OCI-LY1 (cell line): ENCODE measurements at regions not wholly inside any gene's neighbourhood (a gene's known extent, or its start where the extent isn't known, plus 50 kb on each side); places are given as distances from the start of the nearest gene placed in this dataset.
"Not testable (repeated sequence)": the region's sequence is repeated elsewhere in the genome, so short reads cannot be mapped to it uniquely, and the experiment has no call there.

Experiments
- H2AFZ ChIP-seq: fragments of 200-600 bp; sonication (generic), shearing (Covaris generic); 2 replicates; pipeline ENCODE4 v1.6.0; 2014; ENCODE audit warnings: antibody characterized with exemption, mild to moderate bottlenecking, low read length
- H3F3A ChIP-seq: fragments of 200-600 bp; sonication (generic), shearing (Covaris generic); 2 replicates; pipeline ENCODE4 v1.6.0; 2014; ENCODE audit warnings: mild to moderate bottlenecking, antibody characterized with exemption, low read length, moderate library complexity; ENCODE audit not compliant: insufficient read depth
- H3K27ac ChIP-seq: fragments of 200-600 bp; sonication (generic); 2 replicates; pipeline ENCODE4 v1.5.1; 2014; ENCODE audit warnings: low read length, mixed run types, mild to moderate bottlenecking, low read depth; ENCODE audit not compliant: poor library complexity, severe bottlenecking
- H3K27me3 ChIP-seq: fragments of 200-600 bp; sonication (generic); 2 replicates; pipeline ENCODE4 v1.6.0; 2014; ENCODE audit warnings: antibody characterized with exemption, mild to moderate bottlenecking, low read length, moderate library complexity; ENCODE audit not compliant: insufficient read depth
- H3K36me3 ChIP-seq: fragments of 200-600 bp; sonication (generic); 2 replicates; pipeline ENCODE4 v1.6.1; 2014; ENCODE audit warnings: mild to moderate bottlenecking, antibody characterized with exemption, low read length, moderate library complexity, mixed read lengths; ENCODE audit not compliant: insufficient read depth
- H3K4me1 ChIP-seq: fragments of 200-600 bp; sonication (generic); 2 replicates; pipeline ENCODE4 v1.5.1; 2014; ENCODE audit warnings: mild to moderate bottlenecking, low read length, moderate library complexity; ENCODE audit not compliant: insufficient read depth, severe bottlenecking
- H3K4me2 ChIP-seq: fragments of 200-600 bp; sonication (generic), shearing (Covaris generic); 2 replicates; pipeline ENCODE4 v1.6.1; 2014; ENCODE audit warnings: low read length
- H3K4me3 ChIP-seq: fragments of 200-600 bp; sonication (generic); 2 replicates; pipeline ENCODE4 v1.5.1; 2014; ENCODE audit warnings: low read length, low read depth, mild to moderate bottlenecking, mixed read lengths; ENCODE audit not compliant: poor library complexity, severe bottlenecking
- H3K79me2 ChIP-seq: fragments of 200-600 bp; shearing (Covaris generic); 2 replicates; pipeline ENCODE4 v1.6.1; 2016; ENCODE audit warnings: mixed run types, low read length, mixed read lengths; ENCODE audit not compliant: insufficient read depth
- H3K9ac ChIP-seq: fragments of 200-600 bp; sonication (generic), shearing (Covaris generic); 2 replicates; pipeline ENCODE4 v1.6.1; 2014; ENCODE audit warnings: mild to moderate bottlenecking, low read length, mixed read lengths
- H3K9me2 ChIP-seq: fragments of 200-600 bp; sonication (generic), shearing (Covaris generic); 2 replicates; pipeline ENCODE4 v1.6.1; 2014; ENCODE audit warnings: low read depth, mild to moderate bottlenecking, low read length, mixed read lengths
- H3K9me3 ChIP-seq: fragments of 200-600 bp; shearing (Covaris generic); 2 replicates; pipeline ENCODE4 v1.6.1; 2014; ENCODE audit warnings: low read length, mixed read lengths
- H4K20me1 ChIP-seq: fragments of 200-600 bp; sonication (generic), shearing (Covaris generic); 2 replicates; pipeline ENCODE4 v1.6.0; 2016; ENCODE audit warnings: mild to moderate bottlenecking, low read length; ENCODE audit not compliant: insufficient read depth
- CTCF ChIP-seq: fragments of 200-600 bp; sonication (generic), shearing (Covaris generic); IDR thresholded peaks from 2 replicates; pipeline ENCODE4 v1.5.1; 2017; ENCODE audit warnings: mild to moderate bottlenecking, antibody characterized with exemption, low read length, moderate library complexity, mixed read lengths
- EZH2 ChIP-seq: fragments of 200-600 bp; sonication (generic), shearing (Covaris generic); IDR thresholded peaks from 2 replicates; pipeline ENCODE4 v1.8.0; 2017; ENCODE audit warnings: borderline replicate concordance, mixed run types, mild to moderate bottlenecking, antibody characterized with exemption, low read length, moderate library complexity, mixed read lengths

DNA sequence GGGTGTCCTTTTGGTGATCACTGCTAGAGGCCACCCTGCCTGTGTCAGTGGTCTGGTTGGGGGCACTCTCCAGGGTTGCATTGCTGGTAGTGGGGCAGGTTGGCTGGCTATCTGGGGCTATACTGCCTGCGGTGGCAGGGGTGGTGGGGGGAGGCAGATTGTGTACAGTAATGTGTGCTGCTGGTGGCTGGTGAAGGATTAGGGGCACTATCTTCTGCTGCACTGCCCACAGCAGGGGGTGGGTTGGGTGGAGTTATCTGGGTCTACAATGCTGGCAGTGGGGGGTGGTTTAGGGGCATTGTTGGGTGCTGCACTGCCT is 204.0 kb upstream of the WSB1 start:
- no peak overlapping the region for H3K9ac ChIP-seq
- TF ChIP-seq CTCF = no peak
- no peak for TF ChIP-seq EZH2
- H3K79me2 ChIP-seq = no peaks in the 10 kb centered on the region

GRCh38 chr17:27090450-27091042 is 203.4 kb upstream of the WSB1 start:
- not testable (repeated sequence) for H3K79me2 ChIP-seq, H3K4me2 ChIP-seq, H3K9me2 ChIP-seq, H3K9me3 ChIP-seq, H3K27ac ChIP-seq, H3K9ac ChIP-seq, H3F3A ChIP-seq, H2AFZ ChIP-seq, H4K20me1 ChIP-seq, H3K4me1 ChIP-seq, H3K4me3 ChIP-seq, H3K27me3 ChIP-seq, H3K36me3 ChIP-seq

More for the DNA sequence above, 204.0 kb upstream of the WSB1 start:
- H3K27ac ChIP-seq = no peak overlapping the region
- H3K4me3 ChIP-seq = no peak overlapping the region
- H3K36me3 ChIP-seq = no peaks in the 10 kb centered on the region
- no peaks in the 10 kb centered on the region for H3K27me3 ChIP-seq
- H3F3A ChIP-seq = no peaks in the 10 kb centered on the region
- H3K4me1 ChIP-seq = no peaks in the 10 kb centered on the region
- H2AFZ ChIP-seq = no peak overlapping the region
- H4K20me1 ChIP-seq = no peaks in the 10 kb centered on the region
- no peak overlapping the region for H3K4me2 ChIP-seq
- no peaks in the 10 kb centered on the region for H3K9me3 ChIP-seq
- no peaks in the 10 kb centered on the region for H3K9me2 ChIP-seq

DNA sequence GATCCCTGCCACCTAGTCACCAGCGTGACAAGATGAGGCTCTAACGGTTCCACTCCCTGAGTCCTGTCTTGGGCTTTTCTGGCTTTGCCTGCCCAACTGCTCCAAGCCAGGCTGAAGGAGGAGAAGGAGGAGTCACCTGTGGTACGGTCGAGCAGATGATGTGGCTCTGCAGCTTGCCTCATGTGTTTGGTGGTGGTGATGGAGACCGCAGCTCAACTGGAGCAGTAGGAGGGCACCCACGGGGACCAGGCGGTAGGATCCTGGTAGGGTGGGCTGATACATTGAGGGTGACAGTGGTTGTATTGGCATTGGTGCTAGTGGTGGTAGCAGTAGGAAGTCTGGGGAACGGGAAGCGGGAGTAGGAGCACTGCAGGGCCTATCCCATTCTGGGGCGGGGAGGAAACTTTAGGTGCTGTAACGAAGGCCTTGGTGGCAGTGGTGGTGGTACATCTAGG is 202.8 kb upstream of the WSB1 start:
- no peak overlapping the region for H2AFZ ChIP-seq

DNA sequence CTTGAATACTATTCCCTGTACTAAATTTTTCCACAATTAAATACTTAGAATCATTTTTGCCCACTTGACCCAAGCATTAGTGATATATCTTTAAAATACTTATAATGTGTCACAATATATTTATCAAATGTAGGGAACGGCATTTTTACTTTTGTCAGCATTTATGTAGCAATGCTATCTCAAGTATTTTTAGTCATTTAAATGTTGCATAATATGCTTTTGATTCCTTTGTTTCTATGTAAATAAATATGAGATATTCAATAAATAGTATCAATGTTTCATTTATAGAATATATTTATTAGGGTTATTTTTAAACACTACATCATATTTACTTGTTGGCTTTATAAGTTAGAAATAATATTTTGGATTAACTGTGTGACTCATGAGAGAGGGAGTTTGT is 199.7 kb upstream of the WSB1 start:
- not testable (repeated sequence) for H3K79me2 ChIP-seq, H3K27ac ChIP-seq, H3K4me3 ChIP-seq, H3K9me3 ChIP-seq, H4K20me1 ChIP-seq, H2AFZ ChIP-seq, H3K4me2 ChIP-seq, H3F3A ChIP-seq, H3K4me1 ChIP-seq, H3K36me3 ChIP-seq, H3K9ac ChIP-seq, H3K9me2 ChIP-seq, H3K27me3 ChIP-seq

More for the DNA sequence above, 202.8 kb upstream of the WSB1 start:
- no peaks in the 10 kb centered on the region for H3K79me2 ChIP-seq
- H3K27me3 ChIP-seq = no peaks in the 10 kb centered on the region
- no peaks in the 10 kb centered on the region for H3K9me3 ChIP-seq
- H3F3A ChIP-seq = no peaks in the 10 kb centered on the region
- no peak overlapping the region for H3K27ac ChIP-seq
- H3K4me2 ChIP-seq = no peak overlapping the region
- H3K9ac ChIP-seq = no peak overlapping the region
- no peaks in the 10 kb centered on the region for H3K4me1 ChIP-seq
- no peak for TF ChIP-seq EZH2
- no peak for TF ChIP-seq CTCF
- no peaks in the 10 kb centered on the region for H3K9me2 ChIP-seq
- H3K36me3 ChIP-seq = no peaks in the 10 kb centered on the region
- no peaks in the 10 kb centered on the region for H4K20me1 ChIP-seq
- no peak overlapping the region for H3K4me3 ChIP-seq

GRCh38 chr17:27095821-27096220 is 198.1 kb upstream of the WSB1 start:
- H2AFZ ChIP-seq, H3K9me3 ChIP-seq, H3K9ac ChIP-seq, H3K36me3 ChIP-seq, H3K9me2 ChIP-seq, H3K27me3 ChIP-seq, H3K4me2 ChIP-seq, H3K27ac ChIP-seq, H3K79me2 ChIP-seq, H3K4me1 ChIP-seq, H3F3A ChIP-seq, H3K4me3 ChIP-seq, H4K20me1 ChIP-seq: not testable (repeated sequence)

DNA sequence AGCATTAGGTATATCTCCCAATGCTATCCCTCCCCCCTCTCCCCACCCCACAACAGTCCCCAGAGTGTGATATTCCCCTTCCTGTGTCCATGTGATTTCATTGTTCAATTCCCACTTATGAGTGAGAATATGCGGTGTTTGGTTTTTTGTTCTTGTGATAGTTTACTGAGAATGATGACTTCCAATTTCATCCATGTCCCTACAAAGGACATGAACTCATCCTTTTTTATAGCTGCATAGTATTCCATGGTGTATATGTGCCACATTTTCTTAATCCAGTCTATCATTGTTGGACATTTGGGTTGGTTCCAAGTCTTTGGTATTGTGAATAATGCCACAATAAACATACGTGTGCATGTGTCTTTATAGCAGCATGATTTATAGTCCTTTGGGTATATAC is 194.6 kb upstream of the WSB1 start:
- H3K4me2 ChIP-seq, H3K9ac ChIP-seq, H3K4me1 ChIP-seq, H3K9me3 ChIP-seq, H3K9me2 ChIP-seq, H4K20me1 ChIP-seq, H3K36me3 ChIP-seq, H3F3A ChIP-seq, H3K27me3 ChIP-seq, H3K4me3 ChIP-seq, H2AFZ ChIP-seq, H3K27ac ChIP-seq, H3K79me2 ChIP-seq: not testable (repeated sequence)
